HepG2 (cell line): ENCODE measurements at regions not wholly inside any gene's neighbourhood (a gene's known extent, or its start where the extent isn't known, plus 50 kb on each side); places are given as distances from the start of the nearest gene placed in this dataset.

Experiments used
- ATAC-seq: fragments of 200-7000 bp; cut with Tn5 transposase; 3 replicates; pipeline ENCODE4 v1.9.1; 2020; ENCODE audit warnings: mild to moderate bottlenecking, moderate library complexity
- BruUV-seq: library from RNA; stranded (reverse); fragments of 400-500 nt; replicated peaks from 2 replicates; lab custom pipeline; 2021; lab: Mats Ljungman, UMichigan
- CTCF ChIA-PET: fragments of 300-600 bp; formaldehyde crosslinking; extraction: SDS; loops from one replicate; lab custom pipeline; 2021; ENCODE audit warnings: low total read pairs, inconsistent platforms, low intra/inter-chr PET ratio; lab: Yijun Ruan, JAX
- POLR2A ChIA-PET: fragments of 350-600 bp; sonication (Branson Sonifier 250); formaldehyde crosslinking; loops from one replicate; lab custom pipeline; 2020; ENCODE audit warnings: antibody characterized with exemption, inconsistent platforms; lab: Yijun Ruan, JAX
- DNase-seq: peaks from one replicate; pipeline ENCODE4 v3.0.0-alpha.2; 2015; ENCODE audit warnings: low spot score
- FAIRE-seq: peaks from 3 replicates; lab custom pipeline; 2011; peaks lifted over from hg19 to GRCh38; lab: Jason Lieb, UNC
- H2AFZ ChIP-seq: one replicate; pipeline ENCODE4 v1.6.1; 2011; ENCODE audit warnings: low read length, inconsistent platforms
- H3K27ac ChIP-seq: fragments of 300-600 bp; 3 replicates; pipeline ENCODE4 v1.8.0; 2011; ENCODE audit warnings: mixed run types, mild to moderate bottlenecking, mixed read lengths, low read length, inconsistent platforms; ENCODE audit not compliant: insufficient read depth; ENCODE audit errors: extremely low read length
- H3K27me3 ChIP-seq, 2 experiments: fragments of 200-600 bp in 1 of 2; 2 replicates in 1 of 2; 3 replicates in 1 of 2; pipeline versions ENCODE4 v1.6.0 to v1.8.0; 2011; ENCODE audit warnings: low read length in 2 of 2, mild to moderate bottlenecking in 2 of 2, moderate library complexity in 2 of 2, inconsistent platforms in 1 of 2; ENCODE audit not compliant: insufficient read depth in 2 of 2, control insufficient read depth in 1 of 2
- H3K36me3 ChIP-seq, 2 experiments: fragments of 200-600 bp in 1 of 2; replicated peaks in 1 of 2; 2 replicates in 1 of 2; 3 replicates in 1 of 2; pipeline versions ENCODE4 v1.5.1 to v1.8.0; 2011; ENCODE audit warnings: low read length in 2 of 2, inconsistent platforms in 1 of 2; ENCODE audit not compliant: insufficient read depth in 2 of 2, control insufficient read depth in 1 of 2
- H3K4me1 ChIP-seq: 2 replicates; pipeline ENCODE4 v1.5.1; 2012; ENCODE audit warnings: low read length, inconsistent platforms; ENCODE audit not compliant: insufficient read depth
- H3K4me2 ChIP-seq: 2 replicates; pipeline ENCODE4 v1.6.0; 2011; ENCODE audit warnings: low read depth, low read length, inconsistent platforms
- H3K4me3 ChIP-seq, 3 experiments: fragments of 200-600 bp in 1 of 3; sonication (generic), shearing (Covaris generic) in 1 of 3; replicated peaks in 1 of 3; 2 replicates each; pipeline ENCODE4 v1.5.1; 2011 to 2016; ENCODE audit warnings: low read length in 3 of 3, inconsistent platforms in 2 of 3, low read depth in 2 of 3, mild to moderate bottlenecking in 2 of 3, control low read depth in 1 of 3, mixed read lengths in 1 of 3; ENCODE audit not compliant: insufficient read depth in 1 of 3
- H3K79me2 ChIP-seq: one replicate; pipeline ENCODE4 v1.6.1; 2011; ENCODE audit warnings: low read length, inconsistent platforms; ENCODE audit not compliant: insufficient read depth
- H3K9ac ChIP-seq: 2 replicates; pipeline ENCODE4 v1.6.0; 2011; ENCODE audit warnings: mild to moderate bottlenecking, low read depth, low read length, inconsistent platforms; ENCODE audit not compliant: insufficient read depth
- H3K9me3 ChIP-seq: 2 replicates; pipeline ENCODE4 v1.5.1; 2012; ENCODE audit warnings: mild to moderate bottlenecking, low read length
- H4K20me1 ChIP-seq: 2 replicates; pipeline ENCODE4 v1.6.0; 2011; ENCODE audit warnings: inconsistent platforms, mild to moderate bottlenecking, low read length, moderate library complexity; ENCODE audit not compliant: insufficient read depth
- IKZF1 ChIP-seq: fragments of 450-650 bp; IDR thresholded peaks from 2 replicates; pipeline ENCODE4 v1.7.1; 2016
- MIXL1 ChIP-seq: IDR thresholded peaks from 2 replicates; pipeline ENCODE4 v1.6.1; 2016
- ZNF253 ChIP-seq: sonication (generic); formaldehyde crosslinking; IDR thresholded peaks from 2 replicates; pipeline ENCODE4 v1.8.0; 2022; ENCODE audit warnings: mild to moderate bottlenecking, missing genetic modification reagents, borderline replicate concordance
- ZNF337 ChIP-seq: sonication (generic); formaldehyde crosslinking; IDR thresholded peaks from 2 replicates; pipeline ENCODE4 v1.5.1; 2020; ENCODE audit warnings: missing genetic modification reagents, low read depth, mild to moderate bottlenecking, borderline replicate concordance
- ZNF34 ChIP-seq: sonication (generic); formaldehyde crosslinking; IDR thresholded peaks from 2 replicates; pipeline ENCODE4 v1.4.0; 2020; ENCODE audit warnings: mild to moderate bottlenecking, missing genetic modification reagents, borderline replicate concordance
- ZNF674 ChIP-seq: sonication (generic); formaldehyde crosslinking; IDR thresholded peaks from 2 replicates; pipeline ENCODE4 v1.5.0; 2020; ENCODE audit warnings: low read depth, mild to moderate bottlenecking, missing genetic modification reagents
- ZNF747 ChIP-seq: sonication (generic); formaldehyde crosslinking; IDR thresholded peaks from 2 replicates; pipeline ENCODE4 v1.8.1; 2023; ENCODE audit warnings: missing genetic modification reagents, mild to moderate bottlenecking, borderline replicate concordance
- ZNF781 ChIP-seq: sonication (generic); formaldehyde crosslinking; IDR thresholded peaks from 2 replicates; pipeline ENCODE4 v1.5.1; 2020; ENCODE audit warnings: borderline replicate concordance, mild to moderate bottlenecking, missing genetic modification reagents; ENCODE audit errors: not compliant biosample characterization
- ZNF782 ChIP-seq: sonication (generic); formaldehyde crosslinking; IDR thresholded peaks from 2 replicates; pipeline ENCODE4 v1.4.0; 2020; ENCODE audit warnings: missing genetic modification reagents, mild to moderate bottlenecking, borderline replicate concordance
- in situ Hi-C: cut with HindIII; loops from 2 replicates; pipeline ENCODE4 v1.10.0; 2017; ENCODE audit warnings: low pct_unique_long_range_greater_than_20kb; ENCODE audit not compliant: extremely low pct_ligation_motif_present
- intact Hi-C: fragments of 100-400 bp; cut with micrococcal nuclease; formaldehyde crosslinking; loops from one replicate; pipeline ENCODE4 v1.10.0; 2022; ENCODE audit not compliant: unreplicated experiment
- TF ChIP-seq, protein P1 (sequence below): sonication (generic); formaldehyde crosslinking; IDR thresholded peaks from 2 replicates; pipeline ENCODE4 v1.4.0; 2020; ENCODE audit warnings: missing genetic modification reagents
- TF ChIP-seq, protein P2 (sequence below): IDR thresholded peaks from 2 replicates; pipeline ENCODE4 v1.6.1; 2016
- TF ChIP-seq, protein P3 (sequence below): sonication (generic); formaldehyde crosslinking; IDR thresholded peaks from 2 replicates; pipeline ENCODE4 v1.4.0; 2020; ENCODE audit warnings: mild to moderate bottlenecking, missing genetic modification reagents
- TF ChIP-seq, protein P4 (sequence below): sonication (generic); formaldehyde crosslinking; IDR thresholded peaks from 2 replicates; pipeline ENCODE4 v1.4.0; 2020; ENCODE audit warnings: missing genetic modification reagents, borderline replicate concordance
- TF ChIP-seq, protein P5 (sequence below): sonication (generic); formaldehyde crosslinking; IDR thresholded peaks from 2 replicates; pipeline ENCODE4 v1.4.0; 2020; ENCODE audit warnings: missing genetic modification reagents, borderline replicate concordance

DNA sequence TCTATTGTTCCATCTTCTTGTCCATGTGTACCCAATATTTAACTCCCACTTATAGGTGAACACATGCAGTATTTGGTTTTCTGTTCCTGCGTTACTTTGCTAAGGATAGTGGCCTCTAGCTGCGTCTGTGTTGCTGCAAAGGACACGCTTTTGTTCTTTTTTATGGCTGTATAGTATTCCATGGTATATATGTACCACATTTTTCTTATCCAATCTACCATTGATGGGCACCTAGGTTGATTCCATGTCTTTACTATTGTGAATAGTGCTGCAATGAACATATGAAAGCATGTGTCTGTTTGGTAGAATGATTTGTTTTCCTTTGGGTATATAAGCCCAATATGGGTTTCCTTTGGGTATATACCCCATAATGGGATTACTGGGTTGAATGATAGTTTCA, 77.3 kb upstream of the MMADHC start (continued):
- TF ChIP-seq ZNF34 (no peak), ZNF253 (CRISPR knock-in tag) (no peak), ZNF782 (no peak), MIXL1 (no peak), ZNF747 (no peak)
- TF ChIP-seq, protein P1, sequence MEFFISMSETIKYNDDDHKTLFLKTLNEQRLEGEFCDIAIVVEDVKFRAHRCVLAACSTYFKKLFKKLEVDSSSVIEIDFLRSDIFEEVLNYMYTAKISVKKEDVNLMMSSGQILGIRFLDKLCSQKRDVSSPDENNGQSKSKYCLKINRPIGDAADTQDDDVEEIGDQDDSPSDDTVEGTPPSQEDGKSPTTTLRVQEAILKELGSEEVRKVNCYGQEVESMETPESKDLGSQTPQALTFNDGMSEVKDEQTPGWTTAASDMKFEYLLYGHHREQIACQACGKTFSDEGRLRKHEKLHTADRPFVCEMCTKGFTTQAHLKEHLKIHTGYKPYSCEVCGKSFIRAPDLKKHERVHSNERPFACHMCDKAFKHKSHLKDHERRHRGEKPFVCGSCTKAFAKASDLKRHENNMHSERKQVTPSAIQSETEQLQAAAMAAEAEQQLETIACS (CRISPR knock-in tag): no peak

DNA sequence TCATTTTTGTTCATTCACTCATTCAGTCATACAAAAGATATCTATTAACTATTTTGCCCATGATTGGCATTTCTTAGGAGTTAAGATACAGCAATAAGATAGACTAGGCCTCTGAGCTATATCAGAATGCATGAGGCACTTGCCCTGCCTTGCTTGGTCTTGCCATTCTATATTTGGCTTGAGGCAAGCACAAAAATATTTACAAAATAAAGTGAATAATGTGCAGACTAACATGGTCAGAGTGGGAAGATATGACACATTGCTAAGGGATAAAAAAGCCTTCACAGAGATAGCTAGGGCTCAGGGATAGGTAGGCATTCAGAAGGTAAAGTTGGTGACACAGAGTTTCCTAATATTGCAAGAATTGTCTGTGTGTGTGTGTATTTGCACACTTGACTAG, 75.0 kb upstream of the MMADHC start:
- Histone ChIP-seq H3K27me3 (no peaks in the 10 kb centered on the region), H3K9ac (no peak overlapping the region), H3K9me3 (no peaks in the 10 kb centered on the region), H3K4me1 (no peaks in the 10 kb centered on the region), H2AFZ (no peak overlapping the region), H3K79me2 (no peaks in the 10 kb centered on the region), H3K4me2 (no peak overlapping the region), H3K27ac (no peak overlapping the region), H3K4me3 (no peak overlapping the region), H3K36me3 (no peaks in the 10 kb centered on the region), H4K20me1 (no peaks in the 10 kb centered on the region)
- intact Hi-C loops: no loop called here
- DNase-seq: no peak
- no peak for FAIRE-seq
- POLR2A ChIA-PET: no interaction called here
- ATAC-seq: no peak
- CTCF ChIA-PET: no interaction called here
- no TSS peak for BruUV-seq
- in situ Hi-C loops: no loop called here
- TF ChIP-seq, protein P2, sequence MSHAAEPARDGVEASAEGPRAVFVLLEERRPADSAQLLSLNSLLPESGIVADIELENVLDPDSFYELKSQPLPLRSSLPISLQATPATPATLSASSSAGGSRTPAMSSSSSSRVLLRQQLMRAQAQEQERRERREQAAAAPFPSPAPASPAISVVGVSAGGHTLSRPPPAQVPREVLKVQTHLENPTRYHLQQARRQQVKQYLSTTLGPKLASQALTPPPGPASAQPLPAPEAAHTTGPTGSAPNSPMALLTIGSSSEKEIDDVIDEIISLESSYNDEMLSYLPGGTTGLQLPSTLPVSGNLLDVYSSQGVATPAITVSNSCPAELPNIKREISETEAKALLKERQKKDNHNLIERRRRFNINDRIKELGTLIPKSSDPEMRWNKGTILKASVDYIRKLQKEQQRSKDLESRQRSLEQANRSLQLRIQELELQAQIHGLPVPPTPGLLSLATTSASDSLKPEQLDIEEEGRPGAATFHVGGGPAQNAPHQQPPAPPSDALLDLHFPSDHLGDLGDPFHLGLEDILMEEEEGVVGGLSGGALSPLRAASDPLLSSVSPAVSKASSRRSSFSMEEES (CRISPR knock-in tag): no peak
- TF ChIP-seq, protein P3, sequence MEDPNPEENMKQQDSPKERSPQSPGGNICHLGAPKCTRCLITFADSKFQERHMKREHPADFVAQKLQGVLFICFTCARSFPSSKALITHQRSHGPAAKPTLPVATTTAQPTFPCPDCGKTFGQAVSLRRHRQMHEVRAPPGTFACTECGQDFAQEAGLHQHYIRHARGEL (CRISPR knock-in tag): no peak
- TF ChIP-seq ZNF337 (CRISPR knock-in tag) (no peak), ZNF781 (no peak), IKZF1 (no peak), ZNF674 (CRISPR knock-in tag) (no peak)
- TF ChIP-seq, protein P4, sequence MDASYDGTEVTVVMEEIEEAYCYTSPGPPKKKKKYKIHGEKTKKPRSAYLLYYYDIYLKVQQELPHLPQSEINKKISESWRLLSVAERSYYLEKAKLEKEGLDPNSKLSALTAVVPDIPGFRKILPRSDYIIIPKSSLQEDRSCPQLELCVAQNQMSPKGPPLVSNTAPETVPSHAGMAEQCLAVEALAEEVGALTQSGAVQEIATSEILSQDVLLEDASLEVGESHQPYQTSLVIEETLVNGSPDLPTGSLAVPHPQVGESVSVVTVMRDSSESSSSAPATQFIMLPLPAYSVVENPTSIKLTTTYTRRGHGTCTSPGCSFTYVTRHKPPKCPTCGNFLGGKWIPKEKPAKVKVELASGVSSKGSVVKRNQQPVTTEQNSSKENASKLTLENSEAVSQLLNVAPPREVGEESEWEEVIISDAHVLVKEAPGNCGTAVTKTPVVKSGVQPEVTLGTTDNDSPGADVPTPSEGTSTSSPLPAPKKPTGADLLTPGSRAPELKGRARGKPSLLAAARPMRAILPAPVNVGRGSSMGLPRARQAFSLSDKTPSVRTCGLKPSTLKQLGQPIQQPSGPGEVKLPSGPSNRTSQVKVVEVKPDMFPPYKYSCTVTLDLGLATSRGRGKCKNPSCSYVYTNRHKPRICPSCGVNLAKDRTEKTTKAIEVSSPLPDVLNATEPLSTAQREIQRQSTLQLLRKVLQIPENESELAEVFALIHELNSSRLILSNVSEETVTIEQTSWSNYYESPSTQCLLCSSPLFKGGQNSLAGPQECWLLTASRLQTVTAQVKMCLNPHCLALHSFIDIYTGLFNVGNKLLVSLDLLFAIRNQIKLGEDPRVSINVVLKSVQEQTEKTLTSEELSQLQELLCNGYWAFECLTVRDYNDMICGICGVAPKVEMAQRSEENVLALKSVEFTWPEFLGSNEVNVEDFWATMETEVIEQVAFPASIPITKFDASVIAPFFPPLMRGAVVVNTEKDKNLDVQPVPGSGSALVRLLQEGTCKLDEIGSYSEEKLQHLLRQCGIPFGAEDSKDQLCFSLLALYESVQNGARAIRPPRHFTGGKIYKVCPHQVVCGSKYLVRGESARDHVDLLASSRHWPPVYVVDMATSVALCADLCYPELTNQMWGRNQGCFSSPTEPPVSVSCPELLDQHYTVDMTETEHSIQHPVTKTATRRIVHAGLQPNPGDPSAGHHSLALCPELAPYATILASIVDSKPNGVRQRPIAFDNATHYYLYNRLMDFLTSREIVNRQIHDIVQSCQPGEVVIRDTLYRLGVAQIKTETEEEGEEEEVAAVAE (CRISPR knock-in tag): no peak
- TF ChIP-seq, protein P5, sequence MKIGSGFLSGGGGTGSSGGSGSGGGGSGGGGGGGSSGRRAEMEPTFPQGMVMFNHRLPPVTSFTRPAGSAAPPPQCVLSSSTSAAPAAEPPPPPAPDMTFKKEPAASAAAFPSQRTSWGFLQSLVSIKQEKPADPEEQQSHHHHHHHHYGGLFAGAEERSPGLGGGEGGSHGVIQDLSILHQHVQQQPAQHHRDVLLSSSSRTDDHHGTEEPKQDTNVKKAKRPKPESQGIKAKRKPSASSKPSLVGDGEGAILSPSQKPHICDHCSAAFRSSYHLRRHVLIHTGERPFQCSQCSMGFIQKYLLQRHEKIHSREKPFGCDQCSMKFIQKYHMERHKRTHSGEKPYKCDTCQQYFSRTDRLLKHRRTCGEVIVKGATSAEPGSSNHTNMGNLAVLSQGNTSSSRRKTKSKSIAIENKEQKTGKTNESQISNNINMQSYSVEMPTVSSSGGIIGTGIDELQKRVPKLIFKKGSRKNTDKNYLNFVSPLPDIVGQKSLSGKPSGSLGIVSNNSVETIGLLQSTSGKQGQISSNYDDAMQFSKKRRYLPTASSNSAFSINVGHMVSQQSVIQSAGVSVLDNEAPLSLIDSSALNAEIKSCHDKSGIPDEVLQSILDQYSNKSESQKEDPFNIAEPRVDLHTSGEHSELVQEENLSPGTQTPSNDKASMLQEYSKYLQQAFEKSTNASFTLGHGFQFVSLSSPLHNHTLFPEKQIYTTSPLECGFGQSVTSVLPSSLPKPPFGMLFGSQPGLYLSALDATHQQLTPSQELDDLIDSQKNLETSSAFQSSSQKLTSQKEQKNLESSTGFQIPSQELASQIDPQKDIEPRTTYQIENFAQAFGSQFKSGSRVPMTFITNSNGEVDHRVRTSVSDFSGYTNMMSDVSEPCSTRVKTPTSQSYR (CRISPR knock-in tag): no peak
